IMR-90 (cell line): ENCODE measurements at regions not wholly inside any gene's neighbourhood (a gene's known extent, or its start where the extent isn't known, plus 50 kb on each side); places are given as distances from the start of the nearest gene placed in this dataset.

Experiments used
- ATAC-seq: fragments of 200-7000 bp; cut with Tn5 transposase; 2 replicates; pipeline ENCODE4 v1.9.1; 2020; ENCODE audit warnings: low read depth, mild to moderate bottlenecking, moderate library complexity
- BruUV-seq: library from RNA; stranded (reverse); fragments of 400-500 nt; replicated peaks from 2 replicates; lab custom pipeline; 2021; lab: Mats Ljungman, UMichigan
- CTCF ChIA-PET: fragments of 300-600 bp; formaldehyde crosslinking; extraction: SDS; loops from one replicate; lab custom pipeline; 2021; ENCODE audit warnings: antibody characterized with exemption; lab: Yijun Ruan, JAX
- POLR2A ChIA-PET: fragments of 300-600 bp; sonication (Branson Sonifier 250); formaldehyde crosslinking; loops from one replicate; lab custom pipeline; 2022; ENCODE audit warnings: antibody characterized with exemption; ENCODE audit not compliant: unreplicated experiment; lab: Charles Lee
- DNase-seq: peaks from one replicate; pipeline ENCODE4 v3.0.0; 2013
- H2AFZ ChIP-seq: replicated peaks from 2 replicates; pipeline ENCODE3; 2013; ENCODE audit warnings: low read length, mild to moderate bottlenecking; ENCODE audit not compliant: poor library complexity
- H2AK5ac ChIP-seq: 2 replicates; pipeline ENCODE4 v1.6.1; 2013; ENCODE audit warnings: low read depth, low read length, inconsistent platforms
- H2AK9ac ChIP-seq: replicated peaks from 2 replicates; pipeline ENCODE3; 2013; ENCODE audit warnings: mild to moderate bottlenecking, low read depth, low read length, moderate library complexity; ENCODE audit not compliant: poor library complexity
- H2BK120ac ChIP-seq: 2 replicates; pipeline ENCODE4 v1.6.1; 2013; ENCODE audit warnings: low read depth, low read length, inconsistent platforms
- H2BK15ac ChIP-seq: 3 replicates; pipeline ENCODE4 v1.6.1; 2013; ENCODE audit warnings: low read depth, low read length, inconsistent platforms
- H2BK20ac ChIP-seq: 2 replicates; pipeline ENCODE4 v1.6.1; 2013; ENCODE audit warnings: low read depth, mild to moderate bottlenecking, inconsistent platforms, low read length, moderate library complexity
- H2BK5ac ChIP-seq: 2 replicates; pipeline ENCODE4 v1.6.1; 2013; ENCODE audit warnings: mild to moderate bottlenecking, low read depth, low read length, inconsistent platforms; ENCODE audit not compliant: poor library complexity, severe bottlenecking
- H3K14ac ChIP-seq: replicated peaks from 2 replicates; pipeline ENCODE4 v1.6.1; 2013; ENCODE audit warnings: low read depth, low read length, inconsistent platforms
- H3K18ac ChIP-seq: 2 replicates; pipeline ENCODE4 v1.6.1; 2013; ENCODE audit warnings: low read depth, low read length, control low read depth
- H3K23ac ChIP-seq: 2 replicates; pipeline ENCODE4 v1.6.1; 2013; ENCODE audit warnings: low read depth, low read length, inconsistent platforms
- H3K27ac ChIP-seq: 2 replicates; pipeline ENCODE4 v1.5.1; 2013; ENCODE audit warnings: mild to moderate bottlenecking, control low read depth, low read length; ENCODE audit not compliant: insufficient read depth
- H3K27me3 ChIP-seq: 2 replicates; pipeline ENCODE4 v1.6.1; 2013; ENCODE audit warnings: low read length; ENCODE audit not compliant: control insufficient read depth, insufficient read depth
- H3K36me3 ChIP-seq: 2 replicates; pipeline ENCODE4 v1.6.1; 2013; ENCODE audit warnings: low read length, mixed read lengths; ENCODE audit not compliant: control insufficient read depth, insufficient read depth
- H3K4ac ChIP-seq: 2 replicates; pipeline ENCODE4 v1.6.1; 2013; ENCODE audit warnings: low read depth, low read length, inconsistent platforms
- H3K4me1 ChIP-seq: 2 replicates; pipeline ENCODE4 v1.6.1; 2013; ENCODE audit warnings: low read length, mixed read lengths; ENCODE audit not compliant: control insufficient read depth, insufficient read depth
- H3K4me2 ChIP-seq: 2 replicates; pipeline ENCODE4 v1.6.1; 2013; ENCODE audit warnings: low read depth, mild to moderate bottlenecking, control low read depth, low read length, moderate library complexity
- H3K4me3 ChIP-seq: 2 replicates; pipeline ENCODE4 v1.5.1; 2013; ENCODE audit warnings: low read depth, mild to moderate bottlenecking, control low read depth, low read length, moderate library complexity; ENCODE audit not compliant: insufficient read depth
- H3K56ac ChIP-seq: 2 replicates; pipeline ENCODE4 v1.6.1; 2013; ENCODE audit warnings: low read length, inconsistent platforms; ENCODE audit not compliant: insufficient read depth; ENCODE audit errors: extremely low read depth
- H3K79me1 ChIP-seq, 2 experiments: 2 replicates each; pipeline ENCODE4 v1.6.1; 2013; ENCODE audit warnings: low read length in 2 of 2, inconsistent platforms in 1 of 2, low read depth in 1 of 2
- H3K9ac ChIP-seq: 2 replicates; pipeline ENCODE4 v1.6.1; 2013; ENCODE audit warnings: low read depth, low read length, control low read depth
- H3K9me1 ChIP-seq: 2 replicates; pipeline ENCODE4 v1.6.1; 2013; ENCODE audit warnings: low read length, inconsistent platforms; ENCODE audit not compliant: insufficient read depth
- H3K9me3 ChIP-seq: 2 replicates; pipeline ENCODE4 v1.6.1; 2013; ENCODE audit warnings: low read length; ENCODE audit not compliant: control insufficient read depth, insufficient read depth
- H4K20me1 ChIP-seq: 2 replicates; pipeline ENCODE4 v1.6.1; 2013; ENCODE audit warnings: low read length, inconsistent platforms; ENCODE audit not compliant: insufficient read depth
- H4K5ac ChIP-seq: 2 replicates; pipeline ENCODE4 v1.6.1; 2013; ENCODE audit warnings: mild to moderate bottlenecking, low read depth, low read length, control low read depth
- H4K8ac ChIP-seq, 2 experiments: 2 replicates each; pipeline ENCODE4 v1.6.1; 2013; ENCODE audit warnings: low read depth in 2 of 2, low read length in 2 of 2, control low read depth in 1 of 2, inconsistent platforms in 1 of 2
- H4K91ac ChIP-seq: 2 replicates; pipeline ENCODE4 v1.6.1; 2013; ENCODE audit warnings: low read depth, low read length, inconsistent platforms; ENCODE audit not compliant: insufficient read depth
- BHLHE40 ChIP-seq: fragments of 150-350 bp; IDR thresholded peaks from 2 replicates; pipeline ENCODE4 v1.6.1; 2016; ENCODE audit warnings: mild to moderate bottlenecking, low read depth, low read length
- CHD1 ChIP-seq: IDR thresholded peaks from 2 replicates; pipeline ENCODE4 v1.6.1; 2012; ENCODE audit warnings: low read depth, low read length, improper control_type of control experiment
- CTCF ChIP-seq: conservative IDR thresholded peaks from 2 replicates; pipeline ENCODE4 v1.5.1; 2012; ENCODE audit warnings: mild to moderate bottlenecking, low read depth, low read length, improper control_type of control experiment
- ELK1 ChIP-seq: fragments of 150-350 bp; IDR thresholded peaks from 2 replicates; pipeline ENCODE4 v1.6.1; 2016; ENCODE audit warnings: low read depth, mild to moderate bottlenecking, low read length, moderate library complexity, borderline replicate concordance
- FOS ChIP-seq: fragments of 150-350 bp; IDR thresholded peaks from 2 replicates; pipeline ENCODE4 v1.6.1; 2016; ENCODE audit warnings: low read depth, low read length
- MAFK ChIP-seq: IDR thresholded peaks from 2 replicates; pipeline ENCODE4 v1.6.1; 2012; ENCODE audit warnings: low read depth, low read length, improper control_type of control experiment
- MXI1 ChIP-seq: IDR thresholded peaks from 2 replicates; pipeline ENCODE4 v1.6.1; 2012; ENCODE audit warnings: low read depth, mild to moderate bottlenecking, low read length, moderate library complexity, borderline replicate concordance
- RAD21 ChIP-seq: IDR thresholded peaks from 2 replicates; pipeline ENCODE4 v1.6.1; 2012; ENCODE audit warnings: low read length, improper control_type of control experiment
- RCOR1 ChIP-seq: IDR thresholded peaks from 2 replicates; pipeline ENCODE4 v1.6.1; 2012; ENCODE audit warnings: mild to moderate bottlenecking, low read length, improper control_type of control experiment; ENCODE audit not compliant: insufficient replicate concordance
- RFX5 ChIP-seq: IDR thresholded peaks from 2 replicates; pipeline ENCODE4 v1.8.0; 2012; ENCODE audit warnings: low read depth, mild to moderate bottlenecking, low read length, moderate library complexity
- USF2 ChIP-seq: fragments of 150-350 bp; IDR thresholded peaks from 2 replicates; pipeline ENCODE4 v1.6.1; 2017; ENCODE audit warnings: mild to moderate bottlenecking, antibody characterized with exemption, low read length, low read depth
- WGBS, 2 experiments: methylation state at CpG; one replicate each; pipeline versions ENCODE4 v1.1.5 to v1.1.7; 2013; ENCODE audit warnings: missing lambda C conversion rate in 2 of 2; ENCODE audit not compliant: insufficient read length in 1 of 2; ENCODE audit errors: extremely low coverage in 2 of 2; 5-methylcytosine and 5-hydroxymethylcytosine counted together
- dilution Hi-C: fragments of 300-500 bp; cut with HindIII; formaldehyde crosslinking; loops from one replicate; pipeline ENCODE4 v1.14.3; 2018; ENCODE audit warnings: low sequenced_read_pairs; ENCODE audit not compliant: unreplicated experiment
- in situ Hi-C: fragments of 300-500 bp; cut with MboI; formaldehyde crosslinking; loops from 3 replicates; pipeline ENCODE4 v1.14.3; 2019; ENCODE audit warnings: low sequenced_read_pairs, inconsistent platforms, mixed read lengths
- intact Hi-C: fragments of 100-400 bp; cut with micrococcal nuclease; formaldehyde crosslinking; loops from 2 replicates; pipeline ENCODE4 v1.10.0; 2022

- no peak for ATAC-seq
- POLR2A ChIA-PET: no interaction called here
Measured at GRCh38 chr5:126055348-126055729, 367.9 kb upstream of the GRAMD2B start.

More at GRCh38 chr5:126055348-126055729, 367.9 kb upstream of the GRAMD2B start:
- CTCF ChIA-PET: interaction anchor here (1.3 kb wide), 1 partner anchor 46 kb away, joined by 3 read pairs; no protein-coding TSS in a partner anchor
- TF ChIP-seq USF2: no peak
- no peak for TF ChIP-seq FOS
- no peak for TF ChIP-seq BHLHE40
- no peak for TF ChIP-seq RAD21
- no peak for TF ChIP-seq CTCF
- no peak for TF ChIP-seq MXI1
- TF ChIP-seq RCOR1: no peak
- no peak for TF ChIP-seq RFX5
- TF ChIP-seq CHD1: no peak
- no peak for TF ChIP-seq MAFK
- no peak for TF ChIP-seq ELK1
- no peak overlapping the region for H3K14ac ChIP-seq
- H3K4me2 ChIP-seq: no peak overlapping the region
- H2BK120ac ChIP-seq: no peak overlapping the region
- H2BK5ac ChIP-seq: no peak overlapping the region
- no peak overlapping the region for H3K4ac ChIP-seq
- peaks cover 2% of the 10 kb centered on the region; the same call in 1 of the 2 replicates for H3K9me3 ChIP-seq
- no peaks in the 10 kb centered on the region for H4K20me1 ChIP-seq
- DNase-seq: no peak
- in situ Hi-C loops (no loop called here), dilution Hi-C loops (no loop called here), intact Hi-C loops (no loop called here)
- no peak overlapping the region for H3K9ac ChIP-seq
- no peak overlapping the region for H2BK20ac ChIP-seq
- no peaks in the 10 kb centered on the region for H3K9me1 ChIP-seq
- no peaks in the 10 kb centered on the region for H3K4me1 ChIP-seq
- H2AK9ac ChIP-seq: no peak overlapping the region
- no peak overlapping the region for H4K8ac ChIP-seq
- no peak overlapping the region for H4K91ac ChIP-seq
- H3K23ac ChIP-seq: no peak overlapping the region
- H2AK5ac ChIP-seq: no peak overlapping the region
- no peak overlapping the region for H3K56ac ChIP-seq
- no peaks in the 10 kb centered on the region for H3K36me3 ChIP-seq
- no peak overlapping the region for H3K4me3 ChIP-seq
- no peaks in the 10 kb centered on the region for H3K79me1 ChIP-seq
- BruUV-seq: no TSS peak
- H2AFZ ChIP-seq: no peak overlapping the region
- no peak overlapping the region for H3K18ac ChIP-seq
- H2BK15ac ChIP-seq: no peak overlapping the region
- no peak overlapping the region for H4K5ac ChIP-seq
- no peak overlapping the region for H3K27ac ChIP-seq
- no CpG with 5 or more reads among the region's 2 CpGs for WGBS, 2 experiments
- no peaks in the 10 kb centered on the region for H3K27me3 ChIP-seq
